IMR-90 (cell line): ENCODE measurements at regions not wholly inside any gene's neighbourhood (a gene's known extent, or its start where the extent isn't known, plus 50 kb on each side); places are given as distances from the start of the nearest gene placed in this dataset.

Source experiments
- BHLHE40 ChIP-seq: fragments of 150-350 bp; IDR thresholded peaks from 2 replicates; pipeline ENCODE4 v1.6.1; 2016; ENCODE audit warnings: mild to moderate bottlenecking, low read depth, low read length
- CEBPB ChIP-seq: IDR thresholded peaks from 2 replicates; pipeline ENCODE4 v1.6.1; 2012; ENCODE audit warnings: low read depth, low read length, improper control_type of control experiment
- CHD1 ChIP-seq: IDR thresholded peaks from 2 replicates; pipeline ENCODE4 v1.6.1; 2012; ENCODE audit warnings: low read depth, low read length, improper control_type of control experiment
- FOS ChIP-seq: fragments of 150-350 bp; IDR thresholded peaks from 2 replicates; pipeline ENCODE4 v1.6.1; 2016; ENCODE audit warnings: low read depth, low read length
- MAFK ChIP-seq: IDR thresholded peaks from 2 replicates; pipeline ENCODE4 v1.6.1; 2012; ENCODE audit warnings: low read depth, low read length, improper control_type of control experiment
- MXI1 ChIP-seq: IDR thresholded peaks from 2 replicates; pipeline ENCODE4 v1.6.1; 2012; ENCODE audit warnings: low read depth, mild to moderate bottlenecking, low read length, moderate library complexity, borderline replicate concordance
- POLR2A ChIP-seq: IDR thresholded peaks from 2 replicates; pipeline ENCODE4 v1.6.1; 2012; ENCODE audit warnings: mild to moderate bottlenecking, low read depth, low read length
- RAD21 ChIP-seq: IDR thresholded peaks from 2 replicates; pipeline ENCODE4 v1.6.1; 2012; ENCODE audit warnings: low read length, improper control_type of control experiment
- RCOR1 ChIP-seq: IDR thresholded peaks from 2 replicates; pipeline ENCODE4 v1.6.1; 2012; ENCODE audit warnings: mild to moderate bottlenecking, low read length, improper control_type of control experiment; ENCODE audit not compliant: insufficient replicate concordance
- RFX5 ChIP-seq: IDR thresholded peaks from 2 replicates; pipeline ENCODE4 v1.8.0; 2012; ENCODE audit warnings: low read depth, mild to moderate bottlenecking, low read length, moderate library complexity
- SMC3 ChIP-seq: fragments of 150-350 bp; IDR thresholded peaks from 2 replicates; pipeline ENCODE4 v1.6.1; 2016; ENCODE audit warnings: low read depth, mild to moderate bottlenecking, antibody characterized with exemption, low read length, moderate library complexity
- USF2 ChIP-seq: fragments of 150-350 bp; IDR thresholded peaks from 2 replicates; pipeline ENCODE4 v1.6.1; 2017; ENCODE audit warnings: mild to moderate bottlenecking, antibody characterized with exemption, low read length, low read depth
- TF ChIP-seq, protein P1 (sequence below): conservative IDR thresholded peaks from 2 replicates; pipeline ENCODE4 v1.5.1; 2012; ENCODE audit warnings: mild to moderate bottlenecking, low read depth, low read length, improper control_type of control experiment

- TF ChIP-seq, protein P1, sequence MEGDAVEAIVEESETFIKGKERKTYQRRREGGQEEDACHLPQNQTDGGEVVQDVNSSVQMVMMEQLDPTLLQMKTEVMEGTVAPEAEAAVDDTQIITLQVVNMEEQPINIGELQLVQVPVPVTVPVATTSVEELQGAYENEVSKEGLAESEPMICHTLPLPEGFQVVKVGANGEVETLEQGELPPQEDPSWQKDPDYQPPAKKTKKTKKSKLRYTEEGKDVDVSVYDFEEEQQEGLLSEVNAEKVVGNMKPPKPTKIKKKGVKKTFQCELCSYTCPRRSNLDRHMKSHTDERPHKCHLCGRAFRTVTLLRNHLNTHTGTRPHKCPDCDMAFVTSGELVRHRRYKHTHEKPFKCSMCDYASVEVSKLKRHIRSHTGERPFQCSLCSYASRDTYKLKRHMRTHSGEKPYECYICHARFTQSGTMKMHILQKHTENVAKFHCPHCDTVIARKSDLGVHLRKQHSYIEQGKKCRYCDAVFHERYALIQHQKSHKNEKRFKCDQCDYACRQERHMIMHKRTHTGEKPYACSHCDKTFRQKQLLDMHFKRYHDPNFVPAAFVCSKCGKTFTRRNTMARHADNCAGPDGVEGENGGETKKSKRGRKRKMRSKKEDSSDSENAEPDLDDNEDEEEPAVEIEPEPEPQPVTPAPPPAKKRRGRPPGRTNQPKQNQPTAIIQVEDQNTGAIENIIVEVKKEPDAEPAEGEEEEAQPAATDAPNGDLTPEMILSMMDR: no peak
- no peak for TF ChIP-seq POLR2A
- TF ChIP-seq RAD21: no peak
- no peak for TF ChIP-seq MAFK
- TF ChIP-seq CHD1: no peak
- no peak for TF ChIP-seq USF2
- no peak for TF ChIP-seq RCOR1
- TF ChIP-seq CEBPB: no peak
- TF ChIP-seq SMC3: no peak
- TF ChIP-seq BHLHE40: no peak
- no peak for TF ChIP-seq MXI1
- no peak for TF ChIP-seq RFX5
- no peak for TF ChIP-seq FOS
These were observed 523.6 kb upstream of the DAB1 start for GRCh38 chr1:57947471-57947870.
